ENCODE measurements at regions not wholly inside any gene's neighbourhood (a gene's known extent, or its start where the extent isn't known, plus 50 kb on each side); places are given as distances from the start of the nearest gene placed in this dataset.

DNA sequence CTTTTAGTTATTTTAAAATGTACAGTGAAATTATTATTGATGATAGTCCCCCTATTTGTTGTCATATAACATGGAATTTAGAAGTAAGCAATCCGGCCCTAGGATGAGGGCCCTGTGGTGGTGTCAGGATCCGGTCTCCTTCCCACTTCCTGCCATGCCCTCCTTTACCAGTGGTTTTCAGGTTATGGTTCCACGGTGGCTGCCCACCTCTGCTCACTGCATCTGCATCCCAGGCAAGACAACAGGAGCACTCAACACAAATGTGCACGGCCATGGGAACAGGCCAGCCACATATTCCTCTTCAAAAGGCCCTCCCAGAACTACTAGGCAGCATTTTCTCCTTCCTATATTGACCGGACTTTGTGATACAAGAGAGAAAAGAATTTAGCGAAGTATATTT lies 1007.2 kb downstream of the TBC1D22A start (continued):
- TF ChIP-seq, protein P1, sequence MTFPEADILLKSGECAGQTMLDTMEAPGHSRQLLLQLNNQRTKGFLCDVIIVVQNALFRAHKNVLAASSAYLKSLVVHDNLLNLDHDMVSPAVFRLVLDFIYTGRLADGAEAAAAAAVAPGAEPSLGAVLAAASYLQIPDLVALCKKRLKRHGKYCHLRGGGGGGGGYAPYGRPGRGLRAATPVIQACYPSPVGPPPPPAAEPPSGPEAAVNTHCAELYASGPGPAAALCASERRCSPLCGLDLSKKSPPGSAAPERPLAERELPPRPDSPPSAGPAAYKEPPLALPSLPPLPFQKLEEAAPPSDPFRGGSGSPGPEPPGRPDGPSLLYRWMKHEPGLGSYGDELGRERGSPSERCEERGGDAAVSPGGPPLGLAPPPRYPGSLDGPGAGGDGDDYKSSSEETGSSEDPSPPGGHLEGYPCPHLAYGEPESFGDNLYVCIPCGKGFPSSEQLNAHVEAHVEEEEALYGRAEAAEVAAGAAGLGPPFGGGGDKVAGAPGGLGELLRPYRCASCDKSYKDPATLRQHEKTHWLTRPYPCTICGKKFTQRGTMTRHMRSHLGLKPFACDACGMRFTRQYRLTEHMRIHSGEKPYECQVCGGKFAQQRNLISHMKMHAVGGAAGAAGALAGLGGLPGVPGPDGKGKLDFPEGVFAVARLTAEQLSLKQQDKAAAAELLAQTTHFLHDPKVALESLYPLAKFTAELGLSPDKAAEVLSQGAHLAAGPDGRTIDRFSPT (tag by site-specific recombination; IDR thresholded peaks at IDR 0.05) = no peak
- no peak for TF ChIP-seq ZNF223 (tag by site-specific recombination; IDR thresholded peaks at IDR 0.05)
- TF ChIP-seq ZNF416 (tag by site-specific recombination; IDR thresholded peaks at IDR 0.05) = no peak
- TF ChIP-seq ZSCAN16 (tag by site-specific recombination; IDR thresholded peaks at IDR 0.05) = no peak
- TF ChIP-seq KLF7 (tag by site-specific recombination; IDR thresholded peaks at IDR 0.05; ENCODE audit: borderline replicate concordance) = no peak
- TF ChIP-seq ZIC2 (tag by site-specific recombination; IDR thresholded peaks at IDR 0.05) = no peak

DNA sequence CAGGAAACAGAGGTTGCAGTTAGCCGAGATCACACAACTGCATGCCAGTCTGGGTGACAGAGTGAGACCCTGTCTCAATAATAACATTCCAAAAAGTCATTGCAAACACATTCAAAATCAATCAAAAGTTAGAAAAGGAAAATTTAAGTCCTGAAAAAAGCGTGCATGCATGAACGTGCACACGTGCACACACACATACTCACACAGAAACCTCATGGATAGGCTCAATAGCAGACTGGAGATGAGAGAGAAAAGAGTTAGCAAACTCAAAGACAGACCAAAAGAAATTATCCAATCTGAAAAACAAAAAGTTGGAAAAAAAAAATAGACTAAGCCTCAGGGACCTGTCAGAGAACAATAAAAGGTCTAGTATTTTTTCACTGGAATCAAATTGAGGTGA lies 1005.6 kb downstream of the TBC1D22A start:
- CTCF ChIA-PET = no interaction called here
- POLR2A ChIA-PET = no interaction called here
- no peaks in the 10 kb centered on the region for H3K9me3 ChIP-seq (ENCODE audit: control insufficient read depth, insufficient read depth, low read depth, low read length)
- no peak overlapping the region for H3K4me3 ChIP-seq (ENCODE audit: low read depth, low read length)
- TF ChIP-seq, protein P2, sequence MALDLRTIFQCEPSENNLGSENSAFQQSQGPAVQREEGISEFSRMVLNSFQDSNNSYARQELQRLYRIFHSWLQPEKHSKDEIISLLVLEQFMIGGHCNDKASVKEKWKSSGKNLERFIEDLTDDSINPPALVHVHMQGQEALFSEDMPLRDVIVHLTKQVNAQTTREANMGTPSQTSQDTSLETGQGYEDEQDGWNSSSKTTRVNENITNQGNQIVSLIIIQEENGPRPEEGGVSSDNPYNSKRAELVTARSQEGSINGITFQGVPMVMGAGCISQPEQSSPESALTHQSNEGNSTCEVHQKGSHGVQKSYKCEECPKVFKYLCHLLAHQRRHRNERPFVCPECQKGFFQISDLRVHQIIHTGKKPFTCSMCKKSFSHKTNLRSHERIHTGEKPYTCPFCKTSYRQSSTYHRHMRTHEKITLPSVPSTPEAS (tag by site-specific recombination; IDR thresholded peaks at IDR 0.05) = no peak
- TF ChIP-seq ZNF837 (tag by site-specific recombination; IDR thresholded peaks at IDR 0.05) (no peak), ZNF558 (tag by site-specific recombination; IDR thresholded peaks at IDR 0.05) (no peak), ZNF664 (tag by site-specific recombination; IDR thresholded peaks at IDR 0.05) (no peak)
- TF ChIP-seq, protein P3, sequence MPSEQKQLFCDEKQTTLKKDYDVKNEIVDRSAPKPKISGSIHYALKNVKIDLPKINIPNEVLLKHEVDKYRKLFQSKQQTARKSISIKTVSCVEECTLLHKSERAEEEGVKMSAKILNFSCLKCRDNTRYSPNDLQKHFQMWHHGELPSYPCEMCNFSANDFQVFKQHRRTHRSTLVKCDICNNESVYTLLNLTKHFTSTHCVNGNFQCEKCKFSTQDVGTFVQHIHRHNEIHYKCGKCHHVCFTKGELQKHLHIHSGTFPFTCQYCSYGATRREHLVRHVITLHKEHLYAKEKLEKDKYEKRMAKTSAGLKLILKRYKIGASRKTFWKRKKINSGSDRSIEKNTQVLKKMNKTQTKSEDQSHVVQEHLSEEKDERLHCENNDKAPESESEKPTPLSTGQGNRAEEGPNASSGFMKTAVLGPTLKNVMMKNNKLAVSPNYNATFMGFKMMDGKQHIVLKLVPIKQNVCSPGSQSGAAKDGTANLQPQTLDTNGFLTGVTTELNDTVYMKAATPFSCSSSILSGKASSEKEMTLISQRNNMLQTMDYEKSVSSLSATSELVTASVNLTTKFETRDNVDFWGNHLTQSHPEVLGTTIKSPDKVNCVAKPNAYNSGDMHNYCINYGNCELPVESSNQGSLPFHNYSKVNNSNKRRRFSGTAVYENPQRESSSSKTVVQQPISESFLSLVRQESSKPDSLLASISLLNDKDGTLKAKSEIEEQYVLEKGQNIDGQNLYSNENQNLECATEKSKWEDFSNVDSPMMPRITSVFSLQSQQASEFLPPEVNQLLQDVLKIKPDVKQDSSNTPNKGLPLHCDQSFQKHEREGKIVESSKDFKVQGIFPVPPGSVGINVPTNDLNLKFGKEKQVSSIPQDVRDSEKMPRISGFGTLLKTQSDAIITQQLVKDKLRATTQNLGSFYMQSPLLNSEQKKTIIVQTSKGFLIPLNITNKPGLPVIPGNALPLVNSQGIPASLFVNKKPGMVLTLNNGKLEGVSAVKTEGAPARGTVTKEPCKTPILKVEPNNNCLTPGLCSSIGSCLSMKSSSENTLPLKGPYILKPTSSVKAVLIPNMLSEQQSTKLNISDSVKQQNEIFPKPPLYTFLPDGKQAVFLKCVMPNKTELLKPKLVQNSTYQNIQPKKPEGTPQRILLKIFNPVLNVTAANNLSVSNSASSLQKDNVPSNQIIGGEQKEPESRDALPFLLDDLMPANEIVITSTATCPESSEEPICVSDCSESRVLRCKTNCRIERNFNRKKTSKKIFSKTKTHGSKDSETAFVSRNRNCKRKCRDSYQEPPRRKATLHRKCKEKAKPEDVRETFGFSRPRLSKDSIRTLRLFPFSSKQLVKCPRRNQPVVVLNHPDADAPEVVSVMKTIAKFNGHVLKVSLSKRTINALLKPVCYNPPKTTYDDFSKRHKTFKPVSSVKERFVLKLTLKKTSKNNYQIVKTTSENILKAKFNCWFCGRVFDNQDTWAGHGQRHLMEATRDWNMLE (tag by site-specific recombination; conservative IDR thresholded peaks at IDR 0.05; ENCODE audit: low read depth) = no peak
- TF ChIP-seq, protein P4, sequence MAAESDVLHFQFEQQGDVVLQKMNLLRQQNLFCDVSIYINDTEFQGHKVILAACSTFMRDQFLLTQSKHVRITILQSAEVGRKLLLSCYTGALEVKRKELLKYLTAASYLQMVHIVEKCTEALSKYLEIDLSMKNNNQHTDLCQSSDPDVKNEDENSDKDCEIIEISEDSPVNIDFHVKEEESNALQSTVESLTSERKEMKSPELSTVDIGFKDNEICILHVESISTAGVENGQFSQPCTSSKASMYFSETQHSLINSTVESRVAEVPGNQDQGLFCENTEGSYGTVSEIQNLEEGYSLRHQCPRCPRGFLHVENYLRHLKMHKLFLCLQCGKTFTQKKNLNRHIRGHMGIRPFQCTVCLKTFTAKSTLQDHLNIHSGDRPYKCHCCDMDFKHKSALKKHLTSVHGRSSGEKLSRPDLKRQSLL (tag by site-specific recombination; IDR thresholded peaks at IDR 0.05) = no peak
- no peak overlapping the region for H3K27ac ChIP-seq (ENCODE audit: extremely low read depth, low read depth, low read length)
- H3K36me3 ChIP-seq (ENCODE audit: control insufficient read depth in 2 of 2, insufficient read depth in 1 of 2, low read length in 2 of 2) = no peaks in the 10 kb centered on the region
- H3K4me1 ChIP-seq (ENCODE audit: control insufficient read depth, insufficient read depth, low read length) = no peaks in the 10 kb centered on the region

DNA sequence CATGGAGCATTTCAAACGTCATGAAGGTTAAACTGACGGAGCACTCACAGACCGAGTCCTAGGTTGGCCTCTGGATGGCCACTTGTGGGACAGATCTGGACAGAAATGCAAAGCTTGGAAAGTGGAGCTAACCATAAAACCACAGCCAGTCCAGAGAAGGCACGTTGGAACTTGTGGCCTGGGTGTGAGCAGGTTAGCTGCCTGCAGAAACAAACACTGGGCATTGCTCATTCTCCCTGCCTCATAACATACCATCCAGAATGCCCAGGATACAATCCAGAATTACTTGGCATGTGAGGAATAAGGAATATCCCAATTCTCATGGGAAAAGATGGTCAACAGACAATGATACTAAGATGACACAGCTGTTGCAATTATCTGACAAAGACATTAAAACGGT lies 1005.0 kb downstream of the TBC1D22A start:
- CTCF ChIA-PET = no interaction called here
- no peaks in the 10 kb centered on the region for H3K4me1 ChIP-seq (ENCODE audit: control insufficient read depth, insufficient read depth, low read length)
- H3K4me3 ChIP-seq (ENCODE audit: low read depth, low read length) = no peak overlapping the region
- H3K36me3 ChIP-seq (ENCODE audit: control insufficient read depth in 2 of 2, insufficient read depth in 1 of 2, low read length in 2 of 2) = no peaks in the 10 kb centered on the region
- H3K9me3 ChIP-seq (ENCODE audit: control insufficient read depth, insufficient read depth, low read depth, low read length) = no peaks in the 10 kb centered on the region
- H3K27ac ChIP-seq (ENCODE audit: extremely low read depth, low read depth, low read length) = no peak overlapping the region
- POLR2A ChIA-PET = no interaction called here
- TF ChIP-seq SALL2 (tag by site-specific recombination; IDR thresholded peaks at IDR 0.05; ENCODE audit: borderline replicate concordance) (no peak), ZBTB21 (tag by site-specific recombination; IDR thresholded peaks at IDR 0.05) (no peak), ZNF19 (tag by site-specific recombination; IDR thresholded peaks at IDR 0.05; ENCODE audit: low read depth) (no peak), ZNF701 (tag by site-specific recombination; IDR thresholded peaks at IDR 0.05) (no peak), SP2 (tag by site-specific recombination; IDR thresholded peaks at IDR 0.05) (no peak), ZBTB7A (tag by site-specific recombination; IDR thresholded peaks at IDR 0.05; ENCODE audit: low read depth) (no peak), HOXC10 (CRISPR knock-in tag; IDR thresholded peaks at IDR 0.05) (no peak), ZFP37 (tag by site-specific recombination; IDR thresholded peaks at IDR 0.05) (no peak)
- TF ChIP-seq, protein P5, sequence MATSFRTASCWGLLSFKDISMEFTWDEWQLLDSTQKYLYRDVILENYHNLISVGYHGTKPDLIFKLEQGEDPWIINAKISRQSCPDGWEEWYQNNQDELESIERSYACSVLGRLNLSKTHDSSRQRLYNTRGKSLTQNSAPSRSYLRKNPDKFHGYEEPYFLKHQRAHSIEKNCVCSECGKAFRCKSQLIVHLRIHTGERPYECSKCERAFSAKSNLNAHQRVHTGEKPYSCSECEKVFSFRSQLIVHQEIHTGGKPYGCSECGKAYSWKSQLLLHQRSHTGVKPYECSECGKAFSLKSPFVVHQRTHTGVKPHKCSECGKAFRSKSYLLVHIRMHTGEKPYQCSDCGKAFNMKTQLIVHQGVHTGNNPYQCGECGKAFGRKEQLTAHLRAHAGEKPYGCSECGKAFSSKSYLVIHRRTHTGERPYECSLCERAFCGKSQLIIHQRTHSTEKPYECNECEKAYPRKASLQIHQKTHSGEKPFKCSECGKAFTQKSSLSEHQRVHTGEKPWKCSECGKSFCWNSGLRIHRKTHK (tag by site-specific recombination; IDR thresholded peaks at IDR 0.05) = no peak
- TF ChIP-seq, protein P4 (tag by site-specific recombination; IDR thresholded peaks at IDR 0.05) = no peak
